NCI-H345 treated with DMSO at 0.1 percent for 48 hours (cell line): ENCODE measurements at regions not wholly inside any gene's neighbourhood (a gene's known extent, or its start where the extent isn't known, plus 50 kb on each side); places are given as distances from the start of the nearest gene placed in this dataset.
"Not testable (repeated sequence)": the region's sequence is repeated elsewhere in the genome, so short reads cannot be mapped to it uniquely, and the experiment has no call there.

Source experiments
- DNase-seq: peaks from one replicate; lab custom pipeline; 2025; ENCODE audit not compliant: unreplicated experiment; lab: John Stamatoyannopoulos, UW

GRCh38 chr20:2203436-2203835 lies 92.4 kb upstream of the TGM3 start:
- DNase-seq, result no peak

GRCh38 chr20:2204021-2204420 lies 91.8 kb upstream of the TGM3 start:
- DNase-seq, result no peak

GRCh38 chr20:2206957-2207769 lies 88.6 kb upstream of the TGM3 start:
- DNase-seq, result peak; percentile 85

- no peak for DNase-seq
These were observed 88.1 kb upstream of the TGM3 start for GRCh38 chr20:2207770-2208097.

- DNase-seq, result no peak
These were observed 86.9 kb upstream of the TGM3 start for GRCh38 chr20:2208897-2209296.

GRCh38 chr20:2210646-2211552 lies 84.9 kb upstream of the TGM3 start:
- no peak for DNase-seq

- no peak for DNase-seq
These were observed 83.3 kb upstream of the TGM3 start for GRCh38 chr20:2212456-2213015.

- no peak for DNase-seq
These were observed 82.4 kb upstream of the TGM3 start for GRCh38 chr20:2213401-2213800.

GRCh38 chr20:2217857-2218539 lies 77.8 kb upstream of the TGM3 start:
- DNase-seq, result no peak

- no peak for DNase-seq
These were observed 76.3 kb upstream of the TGM3 start for GRCh38 chr20:2219481-2220006.

- no peak for DNase-seq
These were observed 75.5 kb upstream of the TGM3 start for GRCh38 chr20:2220298-2220697.

- DNase-seq, result no peak
These were observed 73.9 kb upstream of the TGM3 start for GRCh38 chr20:2221921-2222320.

GRCh38 chr20:2223558-2224367 lies 72.0 kb upstream of the TGM3 start:
- no peak for DNase-seq

- DNase-seq, result no peak
These were observed 71.5 kb upstream of the TGM3 start for GRCh38 chr20:2224368-2224639.

GRCh38 chr20:2227285-2227684 lies 68.5 kb upstream of the TGM3 start:
- not testable (repeated sequence) for DNase-seq

GRCh38 chr20:2227861-2228260 lies 67.9 kb upstream of the TGM3 start:
- DNase-seq, result no peak

- no peak for DNase-seq
These were observed 66.9 kb upstream of the TGM3 start for GRCh38 chr20:2228926-2229325.

GRCh38 chr20:2230726-2231488 lies 64.9 kb upstream of the TGM3 start:
- DNase-seq, result no peak

- DNase-seq, result no peak
These were observed 64.1 kb upstream of the TGM3 start for GRCh38 chr20:2231701-2232100.
